ENCODE measurements at regions not wholly inside any gene's neighbourhood (a gene's known extent, or its start where the extent isn't known, plus 50 kb on each side); places are given as distances from the start of the nearest gene placed in this dataset.
"Not testable (repeated sequence)": the region's sequence is repeated elsewhere in the genome, so short reads cannot be mapped to it uniquely, and the experiment has no call there.

DNA sequence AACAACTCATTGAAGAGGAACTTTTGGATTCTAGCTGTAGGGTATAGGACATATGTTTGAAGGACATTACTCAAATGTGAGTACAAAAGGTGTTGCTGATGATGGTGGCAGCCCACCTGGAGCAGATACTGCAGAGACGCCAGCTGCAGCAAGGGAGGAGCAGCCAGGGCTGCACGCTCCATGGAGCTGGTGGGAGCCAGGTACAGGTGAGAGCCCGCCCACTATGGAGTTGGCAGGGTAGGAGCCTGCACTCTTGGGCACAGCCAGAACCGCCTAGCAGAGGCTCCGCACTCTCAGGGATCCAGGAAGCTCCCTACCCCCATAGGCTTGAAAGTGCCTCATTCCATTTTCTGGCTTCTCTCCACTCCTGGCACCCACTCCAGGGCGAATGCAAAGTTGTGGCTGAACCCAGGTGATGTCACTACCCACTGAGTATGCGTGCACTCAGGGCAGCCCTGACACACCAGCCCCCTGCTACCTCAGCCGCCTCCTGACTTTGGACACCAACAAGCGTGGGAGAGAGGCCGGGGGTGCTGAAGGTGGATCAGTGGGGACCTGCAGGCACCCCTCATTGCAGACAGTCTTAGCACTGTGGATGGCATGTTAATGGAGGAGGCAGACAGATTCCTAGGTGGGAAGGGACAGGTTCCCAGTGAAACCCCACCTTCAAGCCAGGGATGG lies 761.1 kb downstream of the IPMK start:
- DNase-seq = no peak

- no peak for DNase-seq
Measured at GRCh38 chr10:57494486-57494885, 773.2 kb downstream of the IPMK start.

DNA sequence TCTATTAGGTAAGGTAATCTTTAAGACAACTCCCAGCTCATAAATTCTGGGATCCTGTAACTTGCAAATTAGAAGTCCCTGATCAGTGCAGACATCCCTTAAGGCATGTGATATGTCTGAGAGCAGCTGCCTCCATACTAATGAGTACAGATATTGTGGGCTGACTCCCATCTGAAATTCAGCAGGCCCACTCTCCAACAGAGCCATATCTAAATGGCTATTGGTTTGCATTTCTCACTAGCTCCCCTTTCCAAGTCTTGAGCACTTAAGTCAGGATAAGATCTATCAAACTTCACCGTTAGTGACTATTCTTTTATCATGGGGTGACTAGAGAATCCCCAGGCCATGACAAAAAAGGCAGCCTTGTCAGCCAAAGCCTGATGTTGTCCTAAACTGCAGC lies 785.4 kb downstream of the IPMK start:
- no peak for DNase-seq

DNA sequence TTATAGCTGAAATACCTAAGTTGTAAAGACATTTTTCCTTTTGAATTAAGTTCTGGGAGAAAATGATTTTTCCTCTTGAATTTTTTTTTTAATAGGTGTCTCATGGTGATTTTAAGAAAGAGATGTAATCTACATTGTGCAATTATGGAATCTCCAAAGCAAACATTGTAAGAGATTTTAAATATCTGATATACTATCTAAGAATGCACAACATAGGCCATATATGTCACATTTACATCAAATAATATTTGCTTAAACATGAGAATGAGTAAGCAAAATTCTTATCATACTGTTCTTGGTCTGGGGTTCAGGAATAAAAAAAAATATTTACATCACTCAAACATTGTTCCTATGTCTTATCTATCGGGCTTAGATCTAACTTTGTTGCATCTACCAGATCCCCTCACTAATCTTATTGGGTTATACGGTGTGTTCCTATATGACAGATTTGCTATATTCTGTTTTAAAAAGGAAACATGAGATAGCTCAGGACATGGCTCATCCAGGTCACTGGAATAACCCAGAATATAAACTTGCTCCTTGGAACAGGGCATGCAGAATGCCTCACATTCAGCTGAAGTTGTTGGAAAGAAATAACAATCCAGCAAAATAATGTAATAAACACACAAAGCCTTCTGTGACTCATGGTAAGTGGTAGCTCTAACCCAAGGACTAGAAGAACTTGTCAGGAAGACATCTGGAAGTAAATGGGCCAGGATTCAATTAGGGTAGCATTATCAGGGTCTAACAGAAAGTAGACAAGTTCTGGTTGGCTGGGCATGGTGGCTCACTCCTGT lies 794.7 kb downstream of the IPMK start:
- DNase-seq = no peak

GRCh38 chr10:57468894-57469432 lies 798.7 kb downstream of the IPMK start:
- DNase-seq = no peak

- DNase-seq = no peak
Measured at GRCh38 chr10:57465155-57465554, 802.5 kb downstream of the IPMK start.

DNA sequence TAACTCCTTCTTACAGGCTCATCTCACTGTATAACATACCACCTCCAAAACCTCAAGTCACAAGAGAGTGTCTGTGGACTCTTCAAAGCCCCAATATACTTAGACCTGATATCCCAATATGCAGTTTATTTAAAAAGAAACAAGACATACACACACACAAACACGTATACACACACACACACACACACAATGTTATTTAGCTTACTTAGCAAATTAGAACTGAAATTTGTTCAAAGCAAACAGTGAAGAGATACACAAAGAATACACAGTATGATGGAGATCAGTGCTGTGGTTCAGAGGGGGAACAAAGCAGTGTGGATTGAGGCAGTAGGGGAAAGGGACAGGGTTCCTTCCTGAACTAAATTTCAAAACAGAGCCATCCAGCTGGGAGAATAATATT lies 807.2 kb downstream of the IPMK start:
- no peak for DNase-seq

- no peak for DNase-seq
Measured at GRCh38 chr10:57457972-57458512, 809.7 kb downstream of the IPMK start.

GRCh38 chr10:57430376-57430775 lies 837.3 kb downstream of the IPMK start:
- no peak for DNase-seq

DNA sequence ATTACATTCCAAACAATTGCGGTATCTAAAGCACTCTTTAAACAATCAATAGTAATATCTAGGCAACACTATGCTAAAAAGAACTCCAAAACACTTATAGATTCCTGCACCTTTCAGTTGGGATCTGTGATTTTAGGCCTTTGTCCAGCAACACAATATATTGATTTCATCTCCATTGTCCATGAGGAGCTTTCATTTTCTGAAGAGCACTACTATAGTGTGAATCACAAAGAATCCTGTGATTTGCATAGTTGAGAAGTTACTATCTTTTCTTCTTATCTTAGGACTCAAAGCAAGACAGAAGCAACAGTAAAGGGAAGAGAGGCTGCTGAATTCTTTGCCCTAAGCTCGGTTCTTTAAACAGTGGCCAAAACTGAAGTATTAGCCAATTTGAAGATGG lies 846.8 kb downstream of the IPMK start:
- no peak for DNase-seq

GRCh38 chr10:57418476-57418875 lies 849.2 kb downstream of the IPMK start:
- no peak for DNase-seq

DNA sequence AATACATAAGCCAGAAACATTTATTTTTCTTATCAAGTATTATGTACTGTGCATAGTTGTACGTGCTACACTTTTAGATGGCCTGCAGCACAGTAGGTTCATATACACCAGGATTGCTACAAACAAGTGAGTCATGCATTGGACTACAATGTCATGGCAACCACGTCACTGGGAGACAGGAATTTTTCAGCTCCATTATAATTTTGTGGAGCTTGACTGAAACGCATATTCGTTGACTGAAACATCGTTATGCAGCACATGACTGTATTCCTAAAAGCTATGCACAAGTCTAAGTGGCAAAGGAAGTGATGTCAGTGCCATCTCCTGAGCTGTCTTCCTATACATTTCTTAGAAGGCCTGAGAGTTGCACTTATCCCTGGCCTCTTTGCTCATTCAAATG lies 871.8 kb downstream of the IPMK start:
- DNase-seq = no peak

- no peak for DNase-seq
Measured at GRCh38 chr10:57367412-57367811, 900.3 kb downstream of the IPMK start.

DNA sequence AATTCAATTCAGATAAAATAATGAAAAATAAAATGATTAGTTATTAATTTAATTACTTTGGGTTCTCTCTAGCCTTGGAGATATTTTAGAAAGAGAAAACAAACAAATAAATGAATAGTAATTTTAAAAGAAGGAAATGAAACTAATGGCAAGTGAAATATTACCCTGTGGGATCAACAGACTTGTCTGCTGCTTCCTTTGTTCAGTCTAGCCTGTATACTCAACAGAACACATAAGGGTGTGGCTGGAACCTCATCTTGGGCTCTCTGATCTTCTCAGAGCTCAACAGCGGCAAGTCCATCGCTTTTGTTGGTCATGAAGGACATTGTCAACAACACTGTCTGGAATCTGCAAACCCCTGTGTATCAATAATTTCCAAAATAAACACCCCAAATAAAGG lies 904.9 kb downstream of the IPMK start:
- DNase-seq = no peak

- no peak for DNase-seq
Measured at GRCh38 chr10:57353403-57354003, 914.2 kb downstream of the IPMK start.

- no peak for DNase-seq
Measured at GRCh38 chr10:57351076-57351475, 916.6 kb downstream of the IPMK start.

DNA sequence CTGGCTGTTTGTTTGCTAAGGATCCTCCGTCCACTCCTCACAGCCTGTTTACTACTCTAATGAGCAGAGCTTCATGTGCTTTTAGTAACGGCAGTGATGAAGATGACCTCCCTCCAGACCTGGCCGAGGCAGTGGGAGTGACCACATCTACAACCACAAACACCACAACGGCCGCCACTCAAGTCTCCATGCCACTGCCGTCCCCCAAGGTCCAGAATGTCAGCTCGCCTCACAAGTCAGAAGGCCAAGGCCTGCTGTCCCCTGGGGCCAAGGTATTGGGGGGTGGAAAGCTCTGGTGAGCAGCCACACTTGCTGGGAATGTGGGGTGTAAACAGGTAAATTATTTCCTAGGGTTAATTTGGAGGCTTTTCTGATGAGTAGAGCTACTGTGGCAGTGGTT lies 926.4 kb downstream of the IPMK start:
- DNase-seq = no peak

GRCh38 chr10:57338823-57339558 lies 928.7 kb downstream of the IPMK start:
- DNase-seq = no peak

DNA sequence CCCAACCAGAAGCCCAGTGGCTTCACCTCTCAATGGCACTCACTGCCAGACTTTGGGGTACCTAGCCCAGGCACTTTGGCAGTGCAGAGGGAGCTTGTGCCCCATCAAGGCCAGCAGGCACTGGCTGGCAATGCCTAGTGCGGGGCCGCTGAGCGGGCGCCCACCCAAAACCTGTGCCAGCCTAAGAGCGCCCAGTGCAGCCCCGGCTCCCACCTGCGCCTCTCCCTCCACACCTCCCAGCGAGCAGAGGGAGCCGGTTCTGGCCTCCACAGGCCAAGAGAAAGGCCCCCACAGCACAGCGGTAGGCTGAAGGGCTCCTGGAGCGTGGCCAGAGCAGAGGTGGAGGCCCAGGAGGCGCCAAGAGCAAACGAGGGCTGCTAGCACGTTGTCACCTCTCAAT lies 930.8 kb downstream of the IPMK start:
- no peak for DNase-seq

DNA sequence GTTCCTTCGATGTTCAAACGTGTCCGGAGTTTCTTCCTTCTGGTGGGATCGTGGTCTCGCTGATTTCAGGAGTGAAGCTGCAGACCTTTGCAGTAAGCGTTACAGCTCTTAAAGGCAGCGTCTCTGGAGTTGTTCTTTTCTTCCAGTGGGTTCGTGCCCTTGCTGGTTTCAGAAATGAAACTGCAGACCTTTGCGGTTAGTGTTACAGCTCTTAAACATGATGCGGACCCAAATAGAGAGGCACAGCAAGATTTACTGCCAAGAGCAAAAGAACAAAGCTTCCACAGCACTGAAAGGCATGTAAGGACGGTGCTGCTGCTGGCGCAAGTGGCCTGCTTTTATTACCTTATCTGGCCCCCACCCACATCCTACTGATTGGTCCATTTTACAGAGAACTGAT lies 931.4 kb downstream of the IPMK start:
- no peak for DNase-seq

GRCh38 chr10:57334523-57334922 lies 933.2 kb downstream of the IPMK start:
- no peak for DNase-seq

- DNase-seq = no peak
Measured at GRCh38 chr10:57333880-57334279, 933.8 kb downstream of the IPMK start.

DNA sequence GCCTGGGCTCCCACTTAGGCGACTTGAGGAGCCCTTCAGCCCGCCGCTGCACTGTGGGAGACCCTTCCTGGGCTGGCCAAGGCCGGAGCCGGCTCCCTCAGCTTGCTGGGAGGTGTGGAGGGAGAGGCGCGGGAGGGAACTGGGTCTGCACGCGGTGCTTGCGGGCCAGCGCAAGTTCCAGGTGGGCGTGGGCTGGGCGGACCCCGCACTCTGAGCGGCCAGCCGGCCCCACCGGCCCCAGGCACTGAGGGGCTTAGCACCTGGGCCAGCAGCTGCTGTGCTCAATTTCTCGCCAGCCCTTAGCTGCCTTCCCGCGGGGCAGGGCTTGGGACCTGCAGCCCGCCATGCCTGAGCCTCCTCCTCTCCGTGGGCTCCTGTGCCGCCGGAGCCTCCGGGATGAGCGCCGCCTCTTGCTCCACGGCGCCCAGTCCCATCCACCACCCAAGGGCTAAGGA lies 946.3 kb downstream of the IPMK start:
- DNase-seq = not testable (repeated sequence)

Measured in stimulated activated CD4-positive, alpha-beta T cell treated with anti-CD3 and anti-CD28 coated beads, Interleukin-15, amount 100 ng/mL, for 24 hours (primary cell).